ENCODE measurements at regions not wholly inside any gene's neighbourhood (a gene's known extent, or its start where the extent isn't known, plus 50 kb on each side); places are given as distances from the start of the nearest gene placed in this dataset.
A peak's percentile ranks its signal among the peaks of the same experiment; 100 is the strongest.

DNA sequence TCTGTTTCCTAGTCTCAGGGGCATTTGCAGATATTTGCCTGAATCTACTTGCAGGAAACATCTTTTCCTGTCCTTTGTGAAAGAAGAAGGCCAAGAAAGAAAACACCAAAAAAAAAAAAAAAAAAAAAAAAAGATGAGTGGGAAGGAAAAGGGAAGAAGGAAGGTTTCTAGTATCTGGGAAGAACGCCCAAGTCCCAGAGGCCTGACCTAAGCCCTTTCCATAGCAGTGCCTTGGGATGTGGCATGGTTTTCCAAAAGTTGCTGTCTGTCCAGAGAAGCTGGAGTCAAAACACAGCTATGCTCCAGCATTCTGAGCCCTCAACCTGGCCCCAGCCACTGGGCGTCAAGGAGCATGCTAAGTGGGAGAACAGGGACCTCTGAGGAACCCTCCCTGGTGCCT, 123.5 kb downstream of the INHBB start:
- no peak overlapping the region for H3K4me3 ChIP-seq
- TF ChIP-seq, protein P1, sequence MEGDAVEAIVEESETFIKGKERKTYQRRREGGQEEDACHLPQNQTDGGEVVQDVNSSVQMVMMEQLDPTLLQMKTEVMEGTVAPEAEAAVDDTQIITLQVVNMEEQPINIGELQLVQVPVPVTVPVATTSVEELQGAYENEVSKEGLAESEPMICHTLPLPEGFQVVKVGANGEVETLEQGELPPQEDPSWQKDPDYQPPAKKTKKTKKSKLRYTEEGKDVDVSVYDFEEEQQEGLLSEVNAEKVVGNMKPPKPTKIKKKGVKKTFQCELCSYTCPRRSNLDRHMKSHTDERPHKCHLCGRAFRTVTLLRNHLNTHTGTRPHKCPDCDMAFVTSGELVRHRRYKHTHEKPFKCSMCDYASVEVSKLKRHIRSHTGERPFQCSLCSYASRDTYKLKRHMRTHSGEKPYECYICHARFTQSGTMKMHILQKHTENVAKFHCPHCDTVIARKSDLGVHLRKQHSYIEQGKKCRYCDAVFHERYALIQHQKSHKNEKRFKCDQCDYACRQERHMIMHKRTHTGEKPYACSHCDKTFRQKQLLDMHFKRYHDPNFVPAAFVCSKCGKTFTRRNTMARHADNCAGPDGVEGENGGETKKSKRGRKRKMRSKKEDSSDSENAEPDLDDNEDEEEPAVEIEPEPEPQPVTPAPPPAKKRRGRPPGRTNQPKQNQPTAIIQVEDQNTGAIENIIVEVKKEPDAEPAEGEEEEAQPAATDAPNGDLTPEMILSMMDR (IDR thresholded peaks at IDR 0.05), result no peak
- no peak for TF ChIP-seq POLR2A (IDR thresholded peaks at IDR 0.05)
- no peak for TF ChIP-seq POLR2AphosphoS5 (IDR thresholded peaks at IDR 0.05; ENCODE audit: insufficient read depth in 1 of 2, low read depth in 1 of 2)
- H3K27ac ChIP-seq, result peak overlapping the region; percentile 73
- no peaks in the 10 kb centered on the region for H3K27me3 ChIP-seq
- H3K36me3 ChIP-seq, result no peaks in the 10 kb centered on the region
- peaks cover 61% of the 10 kb centered on the region for H3K4me1 ChIP-seq
- no peak for DNase-seq (ENCODE audit: extremely low spot score in 2 of 2)
- intact Hi-C loops (cut with DNase I), result loop anchor here (5.0 kb wide), 1 partner anchor 68 kb away; no protein-coding TSS in a partner anchor
- no peaks in the 10 kb centered on the region for H3K9me3 ChIP-seq

DNA sequence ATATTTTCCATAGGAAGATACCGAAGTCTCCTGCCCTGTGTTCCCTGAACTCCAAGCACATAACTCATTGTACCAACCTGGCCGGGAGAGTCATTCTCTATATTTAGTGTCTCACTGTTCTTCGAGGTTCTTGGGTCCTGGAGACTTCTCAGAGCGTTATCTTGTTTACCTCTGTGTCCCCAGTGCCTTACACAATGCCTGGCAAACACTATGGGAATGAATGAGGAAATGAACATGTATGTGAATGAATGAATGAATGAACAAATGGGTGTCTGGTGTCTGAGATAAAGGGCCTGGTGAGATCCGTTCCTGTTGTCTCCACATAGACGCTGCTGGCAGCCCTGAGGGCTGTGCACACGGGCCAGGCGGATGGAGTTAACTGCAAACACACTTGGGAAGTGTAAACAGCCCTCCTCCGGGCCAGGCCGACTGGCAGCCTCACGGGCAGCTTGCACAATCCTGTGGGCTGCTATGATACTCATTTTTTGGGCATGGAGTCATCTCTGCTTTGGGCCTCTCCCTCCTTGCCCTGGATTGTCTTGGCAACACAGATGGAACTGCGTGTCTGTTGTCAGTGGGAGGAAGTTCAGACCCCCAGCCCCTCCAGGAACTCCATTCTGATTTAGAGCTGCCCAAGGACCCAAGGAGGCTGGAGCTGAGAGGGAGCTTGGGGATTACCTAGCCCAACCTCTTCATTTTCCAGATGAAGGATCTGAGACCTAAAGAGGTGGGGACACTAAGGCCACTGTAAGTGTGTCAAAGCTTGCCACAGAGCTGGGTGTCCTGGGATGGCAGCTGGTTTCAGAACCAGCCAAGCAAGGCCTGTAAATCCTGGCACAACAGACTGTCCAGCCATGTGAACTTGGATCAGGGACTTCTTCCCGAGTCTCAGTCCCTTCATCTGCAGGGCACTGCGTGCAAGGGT, 124.4 kb downstream of the INHBB start:
- peak overlapping the region; percentile 73 for H3K27ac ChIP-seq
- no peaks in the 10 kb centered on the region for H3K27me3 ChIP-seq
- TF ChIP-seq, protein P1 (IDR thresholded peaks at IDR 0.05), result no peak
- TF ChIP-seq POLR2A (IDR thresholded peaks at IDR 0.05) (no peak), POLR2AphosphoS5 (IDR thresholded peaks at IDR 0.05; ENCODE audit: insufficient read depth in 1 of 2, low read depth in 1 of 2) (peak; percentile 58 to 87)
- DNase-seq (ENCODE audit: extremely low spot score in 2 of 2), result no peak
- intact Hi-C loops (cut with DNase I), result no loop called here
- H3K36me3 ChIP-seq, result no peaks in the 10 kb centered on the region
- H3K4me3 ChIP-seq, result no peak overlapping the region
- H3K9me3 ChIP-seq, result no peaks in the 10 kb centered on the region
- H3K4me1 ChIP-seq, result peaks cover 55% of the 10 kb centered on the region

DNA sequence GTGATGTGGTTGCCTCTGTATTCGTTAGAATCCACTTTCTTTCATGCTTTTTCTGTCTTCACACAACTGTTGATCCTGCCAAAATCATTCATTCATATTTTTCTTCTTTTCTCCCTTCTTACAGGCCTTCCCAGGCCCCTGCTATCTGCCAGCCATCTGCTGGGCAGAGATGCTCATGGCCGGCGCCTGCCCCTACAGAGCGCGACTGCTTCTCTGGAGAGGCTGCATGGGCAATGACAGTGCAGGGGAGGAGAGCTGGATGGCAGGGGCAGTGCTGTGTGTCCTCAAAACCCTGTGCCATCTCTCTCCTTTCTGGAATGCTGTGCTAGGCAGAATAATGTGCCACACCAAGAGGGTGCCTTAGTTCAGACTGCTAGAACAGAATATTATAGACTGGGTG, 125.2 kb downstream of the INHBB start:
- H3K9me3 ChIP-seq, result no peaks in the 10 kb centered on the region
- TF ChIP-seq POLR2AphosphoS5 (IDR thresholded peaks at IDR 0.05; ENCODE audit: insufficient read depth in 1 of 2, low read depth in 1 of 2), result no peak
- H3K27me3 ChIP-seq, result no peaks in the 10 kb centered on the region
- no peaks in the 10 kb centered on the region for H3K36me3 ChIP-seq
- no peak for DNase-seq (ENCODE audit: extremely low spot score in 2 of 2)
- no peak overlapping the region for H3K4me3 ChIP-seq
- peaks cover 47% of the 10 kb centered on the region for H3K4me1 ChIP-seq
- H3K27ac ChIP-seq, result peak overlapping the region; percentile 73
- intact Hi-C loops (cut with DNase I), result no loop called here

DNA sequence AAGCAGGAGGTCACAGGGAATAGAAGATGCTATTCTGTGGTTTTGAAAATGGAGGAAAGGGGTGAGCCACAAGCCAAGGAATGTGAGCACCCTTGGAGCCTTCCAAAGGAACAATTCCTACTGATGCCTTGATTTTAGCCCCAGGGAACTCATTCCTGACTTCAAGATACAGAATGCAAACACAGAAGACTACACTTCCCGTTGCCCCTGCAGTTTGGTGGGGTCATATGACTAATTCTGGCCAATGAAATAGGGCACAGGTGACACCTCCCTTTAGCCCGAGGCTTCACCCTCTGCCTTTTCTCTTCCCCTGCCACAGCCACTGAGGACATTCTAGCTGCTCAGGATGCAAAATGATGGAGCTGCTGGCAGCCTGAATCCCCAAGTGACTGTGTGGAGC, 126.1 kb downstream of the INHBB start:
- TF ChIP-seq, protein P1 (IDR thresholded peaks at IDR 0.05), result no peak
- no peak for TF ChIP-seq POLR2AphosphoS5 (IDR thresholded peaks at IDR 0.05; ENCODE audit: insufficient read depth in 1 of 2, low read depth in 1 of 2)
- TF ChIP-seq POLR2A (IDR thresholded peaks at IDR 0.05), result no peak
- Histone ChIP-seq H3K4me3 (no peak overlapping the region), H3K36me3 (no peaks in the 10 kb centered on the region), H3K4me1 (peaks cover 42% of the 10 kb centered on the region), H3K27me3 (no peaks in the 10 kb centered on the region), H3K9me3 (no peaks in the 10 kb centered on the region), H3K27ac (no peak overlapping the region)
- intact Hi-C loops (cut with DNase I), result no loop called here
- DNase-seq (ENCODE audit: extremely low spot score in 2 of 2), result no peak

DNA sequence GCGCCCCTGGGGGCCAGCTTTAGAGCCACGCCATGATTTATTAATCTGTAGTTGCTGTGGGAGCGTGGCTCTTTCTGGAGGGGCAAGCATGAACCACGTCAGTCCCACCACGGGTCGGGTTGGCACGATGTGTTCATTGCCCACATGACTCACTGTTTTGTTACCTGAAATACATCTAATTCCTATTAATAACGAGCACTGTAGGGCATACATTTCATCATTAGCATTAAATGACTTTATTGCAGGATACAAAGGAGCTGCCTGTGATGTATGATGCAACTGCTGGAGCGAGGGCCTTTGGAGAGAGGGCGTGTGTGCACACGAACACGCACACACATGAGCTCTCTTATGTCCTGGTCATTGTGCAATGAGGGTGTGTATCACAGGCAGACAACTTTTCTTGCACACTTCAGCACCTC, 127.0 kb downstream of the INHBB start:
- H3K9me3 ChIP-seq, result no peaks in the 10 kb centered on the region
- H3K4me3 ChIP-seq, result no peak overlapping the region
- TF ChIP-seq, protein P1 (IDR thresholded peaks at IDR 0.05), result no peak
- TF ChIP-seq POLR2AphosphoS5 (IDR thresholded peaks at IDR 0.05; ENCODE audit: insufficient read depth in 1 of 2, low read depth in 1 of 2), result peak in 1 of 2 donors; percentile 72
- TF ChIP-seq POLR2A (IDR thresholded peaks at IDR 0.05), result no peak
- intact Hi-C loops (cut with DNase I), result no loop called here
- H3K27ac ChIP-seq, result no peak overlapping the region
- no peak for DNase-seq (ENCODE audit: extremely low spot score in 2 of 2)
- H3K36me3 ChIP-seq, result no peaks in the 10 kb centered on the region
- H3K4me1 ChIP-seq, result peaks cover 42% of the 10 kb centered on the region
- no peaks in the 10 kb centered on the region for H3K27me3 ChIP-seq

Measured in vagina (tissue), 2 donors.